Coronary artery (tissue), 2 donors: ENCODE measurements at regions not wholly inside any gene's neighbourhood (a gene's known extent, or its start where the extent isn't known, plus 50 kb on each side); places are given as distances from the start of the nearest gene placed in this dataset.

Source experiments
- DNase-seq: peaks from one replicate; pipeline ENCODE4 v3.0.0-alpha.2; 2017; ENCODE audit warnings: low spot score
- H3K27ac ChIP-seq, 2 donors: fragments of 200-600 bp; sonication (generic); one replicate each; pipeline ENCODE4 v1.5.1; 2016 to 2019
- H3K4me3 ChIP-seq: fragments of 200-600 bp; sonication (generic); 2 replicates; pipeline ENCODE4 v1.5.1; 2016; ENCODE audit warnings: mild to moderate bottlenecking, moderate library complexity
- CTCF ChIP-seq: fragments of 200-600 bp; sonication (generic); IDR thresholded peaks from one replicate; pipeline ENCODE4 v1.5.1; 2019; ENCODE audit warnings: antibody characterized with exemption

GRCh38 chr5:179430193-179431175 is 85.2 kb upstream of the ADAMTS2 start:
- no peak for DNase-seq
- no peak overlapping the region for H3K4me3 ChIP-seq
- no peak for TF ChIP-seq CTCF
- H3K27ac ChIP-seq = no peak overlapping the region

- Histone ChIP-seq H3K27ac (no peak overlapping the region), H3K4me3 (no peak overlapping the region)
- no peak for DNase-seq
- no peak for TF ChIP-seq CTCF
Observed at GRCh38 chr5:179427676-179428056, 82.4 kb upstream of the ADAMTS2 start.

- Histone ChIP-seq H3K27ac (no peak overlapping the region), H3K4me3 (no peak overlapping the region)
- peak; percentile 46 for DNase-seq
- no peak for TF ChIP-seq CTCF
Observed at GRCh38 chr5:179427032-179427675, 81.9 kb upstream of the ADAMTS2 start.

- Histone ChIP-seq H3K4me3 (no peak overlapping the region), H3K27ac (no peak overlapping the region)
- peak; percentile 54 for DNase-seq
- no peak for TF ChIP-seq CTCF
Observed at GRCh38 chr5:179422908-179423481, 77.7 kb upstream of the ADAMTS2 start.

- peak; percentile 36 for DNase-seq
- TF ChIP-seq CTCF = no peak
- H3K4me3 ChIP-seq = no peak overlapping the region
- no peak overlapping the region for H3K27ac ChIP-seq
Observed at GRCh38 chr5:179422213-179422855, 77.1 kb upstream of the ADAMTS2 start.

- TF ChIP-seq CTCF = no peak
- no peak overlapping the region for H3K27ac ChIP-seq
- H3K4me3 ChIP-seq = no peak overlapping the region
- DNase-seq = peak; percentile 56
Observed at GRCh38 chr5:179421144-179421901, 76.1 kb upstream of the ADAMTS2 start.
